Right forelimb (tissue), 1 donor: ENCODE measurements at regions not wholly inside any gene's neighbourhood (a gene's known extent, or its start where the extent isn't known, plus 50 kb on each side); places are given as distances from the start of the nearest gene placed in this dataset.

Experiments
- DNase-seq: peaks from one replicate; pipeline ENCODE4 v3.0.0-alpha.2; 2018

DNA sequence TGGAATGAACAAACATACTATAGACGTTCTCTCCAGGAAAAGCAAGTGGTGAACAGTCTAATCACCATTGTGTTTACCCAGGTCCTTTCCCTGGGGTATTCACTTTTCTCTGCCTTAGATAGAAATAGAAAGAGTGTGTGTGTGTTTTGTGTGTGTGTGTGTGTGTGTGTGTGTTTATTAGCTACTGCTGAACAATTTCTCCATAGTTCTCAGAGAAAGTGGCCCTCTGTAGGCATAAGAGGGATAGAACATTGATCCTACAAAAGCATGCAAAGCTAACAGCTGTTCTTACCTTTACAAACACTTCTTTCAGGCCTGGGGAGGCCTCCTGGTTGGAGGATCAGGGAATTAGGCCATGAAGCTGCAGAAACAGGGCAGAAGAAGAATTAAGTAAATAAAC is 665.7 kb upstream of the TBX3 start:
- DNase-seq, result no peak

DNA sequence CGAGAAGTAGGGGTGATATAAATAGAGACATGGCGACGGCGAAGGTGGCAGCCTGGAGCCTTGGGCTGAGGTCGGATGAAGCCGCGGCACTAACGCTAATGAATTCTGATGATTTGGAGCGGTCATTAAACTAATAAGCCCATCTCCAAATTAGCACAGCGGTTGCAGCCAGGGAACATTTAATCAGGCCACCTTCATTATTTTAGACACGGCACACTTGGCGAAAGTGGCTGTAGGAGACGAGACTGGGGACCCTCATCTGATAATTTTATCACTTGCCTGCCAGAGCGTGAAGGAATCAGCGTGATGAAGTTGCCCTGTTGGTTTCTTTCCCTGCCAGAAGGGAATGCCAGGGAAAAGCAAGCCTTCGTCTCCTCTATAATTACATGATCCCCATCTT is 664.3 kb upstream of the TBX3 start:
- DNase-seq, result no peak

DNA sequence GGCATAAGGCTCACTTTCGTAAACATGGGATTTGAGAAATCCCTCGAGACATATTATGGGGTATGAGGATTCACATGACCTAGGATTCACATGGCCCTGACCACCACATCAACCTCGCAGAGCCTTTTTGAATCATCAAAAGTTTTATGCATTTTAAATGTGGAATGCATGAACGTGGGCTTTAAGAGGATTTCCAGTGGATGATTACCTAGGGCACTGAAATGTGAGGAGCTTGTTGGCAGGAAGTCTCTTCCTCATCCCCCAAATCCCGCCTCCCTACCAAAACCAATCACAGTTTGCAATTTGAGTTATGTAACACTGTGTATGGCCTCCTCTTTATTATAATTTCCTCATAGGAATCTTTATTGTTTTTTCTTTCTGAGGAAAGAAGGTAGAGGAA is 659.6 kb upstream of the TBX3 start:
- DNase-seq, result no peak

DNA sequence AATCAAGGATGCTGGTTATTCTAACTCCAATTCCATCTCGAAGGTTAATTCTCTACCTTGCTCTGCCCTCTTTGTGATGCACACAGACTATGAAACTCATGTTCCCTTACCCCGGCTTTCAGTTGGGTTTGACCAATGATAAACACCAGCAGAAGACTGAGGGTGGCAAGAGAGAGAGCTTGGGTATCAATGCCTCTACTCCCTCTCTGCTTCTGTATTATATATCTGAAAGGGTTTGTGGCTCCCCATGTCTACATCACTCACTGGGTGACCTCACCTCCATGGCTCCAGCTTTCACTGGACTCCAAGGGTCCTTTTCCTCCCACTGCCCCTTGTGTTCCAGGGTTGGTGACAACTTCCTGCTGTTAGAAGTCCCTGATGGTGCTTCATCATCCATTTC is 659.0 kb upstream of the TBX3 start:
- DNase-seq, result no peak

DNA sequence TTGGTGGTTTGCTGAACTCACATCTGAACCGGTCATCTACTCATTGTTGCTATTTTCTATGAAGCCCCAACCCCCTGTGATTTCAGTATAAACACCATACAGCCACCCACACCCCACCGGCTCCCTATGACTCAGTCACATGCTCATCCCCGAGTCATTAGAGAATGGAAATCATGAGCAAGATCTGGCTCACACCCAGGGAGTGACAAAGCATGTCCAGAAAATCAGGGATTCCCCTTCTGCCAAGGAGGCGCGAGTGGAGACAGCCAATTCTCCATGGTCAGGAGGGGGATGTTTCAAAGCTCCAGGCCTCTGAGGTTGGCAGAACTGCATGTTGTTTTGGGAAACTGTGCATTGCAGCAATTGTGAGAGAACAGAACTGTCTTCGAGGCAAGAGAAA is 657.5 kb upstream of the TBX3 start:
- DNase-seq, result peak; percentile 67

DNA sequence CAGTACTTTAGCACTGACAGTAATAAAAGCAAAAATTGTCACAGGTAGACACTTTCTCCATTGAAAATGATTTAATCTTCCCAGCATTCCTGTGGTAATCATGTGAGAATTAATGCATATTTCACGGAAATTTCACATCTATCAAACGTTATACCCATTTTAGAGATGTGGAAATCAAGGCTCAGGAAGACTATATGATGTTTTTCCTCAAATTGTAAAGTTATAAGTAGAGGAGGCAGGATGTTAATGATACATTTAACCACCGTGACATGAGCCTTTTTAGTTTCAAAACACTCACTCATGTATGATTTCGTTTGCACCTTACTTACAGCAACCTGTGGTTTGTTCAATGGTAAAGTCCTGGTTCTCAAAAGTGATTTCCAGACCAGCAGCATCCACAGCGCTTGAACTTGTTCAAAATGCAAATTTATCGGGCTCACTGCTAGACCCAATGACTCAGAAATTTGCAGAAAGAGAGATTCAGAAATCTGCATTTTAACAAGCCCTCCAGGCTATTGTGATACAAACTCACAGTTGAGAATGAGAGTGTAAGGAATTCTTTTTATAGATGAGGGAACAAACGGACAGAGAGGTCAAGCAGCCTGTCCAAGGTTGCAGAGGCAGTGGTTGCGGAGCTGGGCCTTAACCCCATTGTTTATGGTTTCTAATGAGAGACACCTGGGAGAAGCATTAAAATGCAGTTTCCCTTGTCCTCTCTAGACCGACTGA is 654.8 kb upstream of the TBX3 start:
- DNase-seq, result no peak

DNA sequence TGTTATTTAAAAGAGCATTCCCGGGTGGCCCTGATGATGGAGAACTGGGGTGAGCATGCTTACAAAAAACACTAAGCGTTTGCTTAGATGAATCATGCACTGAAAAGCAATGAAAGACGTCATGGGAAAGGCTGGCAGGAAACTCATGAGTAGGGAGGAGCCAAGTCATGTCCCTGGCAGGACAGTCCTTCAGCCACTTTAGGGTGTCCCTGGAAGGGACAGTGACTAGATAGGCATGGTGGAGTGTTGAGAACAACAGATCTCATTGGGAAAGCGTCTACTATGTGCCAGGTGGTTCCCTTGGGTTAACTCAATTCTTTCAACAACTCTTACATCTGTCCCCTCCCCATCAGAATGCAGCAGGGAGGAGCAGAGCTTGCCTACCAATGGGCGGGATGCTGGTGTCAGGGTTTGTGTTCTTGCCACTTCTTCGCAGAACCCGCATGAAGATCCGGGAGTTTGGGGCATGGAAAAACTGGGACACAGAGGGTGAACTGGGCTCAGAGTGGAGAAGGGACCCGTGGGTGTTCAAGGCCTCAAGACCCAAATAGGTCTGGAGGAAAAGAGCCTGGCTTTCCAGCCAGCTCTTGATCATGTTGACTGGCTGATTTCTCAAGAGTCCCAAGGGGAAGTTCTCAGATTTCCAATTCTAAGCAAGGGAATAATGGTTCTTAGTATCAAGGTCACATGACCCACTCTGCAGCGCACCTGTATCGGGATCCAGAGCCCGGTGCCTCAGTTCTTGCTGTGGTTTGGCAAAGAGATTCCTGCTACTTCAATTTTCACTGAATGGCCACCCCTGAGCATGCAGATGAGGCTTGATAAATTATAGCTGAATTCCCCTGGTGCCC is 653.9 kb upstream of the TBX3 start:
- DNase-seq, result no peak

DNA sequence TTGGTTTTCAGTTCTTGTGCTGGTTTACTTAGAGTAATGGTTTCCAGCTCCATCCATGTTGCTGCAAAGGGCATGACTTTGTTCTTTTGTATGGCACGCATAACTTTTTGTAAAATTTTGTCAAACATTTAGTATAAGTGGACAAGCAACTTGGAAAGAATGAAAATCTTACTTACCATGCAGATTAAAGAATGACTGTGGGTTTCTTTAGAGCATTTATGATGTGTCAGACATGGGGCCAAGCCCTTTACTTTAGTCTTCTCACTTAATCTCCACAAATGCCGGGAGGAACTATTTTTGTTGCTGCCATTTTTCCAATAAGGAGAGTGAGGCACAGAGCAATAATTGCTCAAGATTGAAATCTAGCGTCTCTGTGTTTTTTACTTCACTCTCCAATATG is 652.5 kb upstream of the TBX3 start:
- DNase-seq, result no peak

DNA sequence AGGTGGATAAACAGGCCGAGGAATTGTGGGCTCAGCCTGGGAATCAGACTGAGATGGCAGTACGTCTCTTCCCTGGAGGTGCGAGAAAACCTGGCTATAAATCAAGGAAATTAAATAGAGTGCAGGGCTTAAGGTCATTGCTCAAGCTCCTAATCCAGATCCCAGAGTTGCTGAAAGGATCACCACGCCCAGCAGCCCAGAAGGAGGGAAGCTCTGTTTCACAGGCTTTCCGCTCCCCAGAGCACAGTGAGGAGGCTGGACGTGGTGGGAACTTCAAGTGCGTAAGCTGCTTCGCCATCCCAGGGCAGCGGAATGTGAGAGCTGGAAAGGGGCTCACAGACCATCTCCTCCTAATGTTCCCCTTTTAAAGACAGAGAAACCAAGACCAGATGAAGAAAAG is 651.6 kb upstream of the TBX3 start:
- no peak for DNase-seq

DNA sequence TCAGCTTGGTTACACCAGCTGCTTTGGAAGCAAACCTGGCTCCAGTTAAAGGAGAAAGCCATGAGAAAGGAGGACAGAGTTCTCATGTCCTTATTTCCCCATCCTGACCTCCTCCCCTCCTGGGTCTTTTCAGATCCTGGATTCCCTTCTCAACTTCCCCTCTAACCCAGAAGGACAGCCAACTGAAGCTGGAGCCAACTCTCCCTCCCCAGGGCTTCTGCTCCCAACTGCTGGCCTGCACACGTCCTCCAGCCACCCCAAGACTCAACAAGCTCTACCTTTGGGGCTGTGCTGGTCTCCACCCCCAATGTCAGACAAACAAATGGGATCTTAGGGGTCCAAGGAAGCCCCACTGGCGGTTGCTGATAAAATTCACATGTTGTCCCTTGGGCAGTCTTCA is 651.1 kb upstream of the TBX3 start:
- DNase-seq, result no peak

DNA sequence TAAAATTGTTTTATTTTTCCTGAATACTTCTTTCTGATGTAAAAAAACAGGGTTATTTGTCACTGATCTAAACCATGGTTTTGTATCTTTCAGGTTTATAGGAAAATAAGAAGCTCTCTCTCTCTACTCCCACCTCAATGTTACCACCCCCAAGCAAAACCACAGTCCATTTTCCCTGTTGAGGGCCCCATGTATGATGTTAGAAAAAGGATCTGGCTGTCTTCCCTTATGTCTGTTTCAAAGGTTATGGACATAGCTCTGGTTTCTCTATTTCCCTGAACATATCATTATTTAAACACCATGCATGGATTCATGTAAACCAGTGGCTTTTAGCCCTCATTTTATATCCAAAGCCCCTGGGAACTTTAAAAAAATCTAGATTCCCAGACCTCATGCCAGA is 649.0 kb upstream of the TBX3 start:
- no peak for DNase-seq

DNA sequence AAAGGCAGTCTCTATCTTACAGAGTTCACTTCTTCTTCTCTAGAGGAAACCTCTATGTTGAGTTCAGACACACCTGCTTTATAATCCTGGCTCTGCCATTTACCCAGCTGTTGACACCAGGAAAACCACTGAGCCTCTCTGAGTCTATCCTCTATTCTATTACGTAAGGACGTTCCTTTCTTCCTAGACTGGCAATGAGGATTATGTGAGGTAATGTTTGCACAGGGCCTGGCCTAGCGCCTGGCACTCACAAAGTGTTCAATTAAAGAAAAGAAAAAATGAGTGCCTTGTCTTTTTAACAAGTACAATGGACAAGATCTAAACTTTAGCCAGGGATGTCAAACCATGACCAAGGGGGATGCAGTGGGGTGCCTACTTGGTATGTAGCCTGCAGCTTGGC is 641.9 kb upstream of the TBX3 start:
- no peak for DNase-seq

DNA sequence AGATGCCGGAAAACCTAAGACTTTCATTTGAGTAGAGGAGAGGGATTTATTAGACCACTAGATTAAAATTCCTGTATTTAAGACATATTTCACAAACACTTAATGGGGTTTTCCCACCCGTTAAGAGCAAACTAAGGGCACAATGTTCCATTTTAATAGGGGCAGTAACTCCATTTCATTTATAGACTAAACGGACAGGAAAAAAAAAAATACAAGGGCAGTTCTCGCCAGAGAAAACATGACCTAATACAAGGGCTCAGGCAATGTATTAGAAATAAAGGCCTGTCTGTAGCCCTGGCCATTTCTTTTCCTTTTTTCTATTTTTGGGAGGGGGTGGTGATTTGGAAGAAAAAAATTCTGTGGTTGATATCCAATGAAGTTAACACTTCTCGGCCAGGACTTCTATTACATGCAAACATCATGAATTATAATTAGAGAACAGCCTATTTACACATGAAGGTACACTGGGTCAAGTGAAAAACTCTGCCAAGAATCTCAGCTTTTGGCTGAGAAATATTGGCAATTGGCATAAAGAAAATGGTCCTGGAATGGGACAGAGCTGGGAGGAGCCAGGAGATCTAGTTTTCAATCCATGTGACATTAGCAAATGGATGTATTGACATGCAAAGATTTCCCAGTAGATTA is 641.1 kb upstream of the TBX3 start:
- no peak for DNase-seq

DNA sequence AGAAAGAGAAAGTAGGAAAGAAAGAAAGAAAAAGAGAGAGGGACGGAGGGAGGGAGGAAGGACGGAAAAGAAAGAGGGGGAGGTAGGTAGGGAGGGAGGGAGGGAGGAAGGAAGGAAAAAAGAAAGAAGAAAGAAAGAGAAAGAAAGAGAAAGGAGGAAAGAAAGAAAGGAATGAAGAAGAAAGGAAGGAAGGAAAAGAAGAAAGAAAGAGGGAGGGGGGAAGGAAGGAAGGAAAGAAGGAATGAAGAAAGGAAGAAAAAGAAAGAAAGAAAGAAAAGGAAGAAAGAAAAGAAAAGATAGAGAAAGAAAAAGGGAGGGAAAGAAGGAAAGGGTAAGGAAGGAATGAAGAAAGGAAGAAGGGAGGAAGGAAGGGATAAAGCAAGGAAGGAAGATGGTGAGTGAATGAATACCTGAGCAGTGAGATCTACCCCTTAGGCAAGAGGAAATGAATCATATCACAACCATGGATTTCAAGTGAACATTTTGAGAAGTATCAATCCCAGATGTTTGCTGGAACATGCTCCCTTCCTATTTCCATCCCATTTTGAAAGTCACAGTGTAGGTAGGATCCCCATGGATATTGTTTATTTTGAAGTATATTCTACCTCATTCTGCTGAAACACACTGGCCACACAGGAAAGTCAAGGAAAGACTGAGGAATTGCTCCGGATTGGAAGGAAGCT is 639.4 kb upstream of the TBX3 start:
- DNase-seq, result no peak

DNA sequence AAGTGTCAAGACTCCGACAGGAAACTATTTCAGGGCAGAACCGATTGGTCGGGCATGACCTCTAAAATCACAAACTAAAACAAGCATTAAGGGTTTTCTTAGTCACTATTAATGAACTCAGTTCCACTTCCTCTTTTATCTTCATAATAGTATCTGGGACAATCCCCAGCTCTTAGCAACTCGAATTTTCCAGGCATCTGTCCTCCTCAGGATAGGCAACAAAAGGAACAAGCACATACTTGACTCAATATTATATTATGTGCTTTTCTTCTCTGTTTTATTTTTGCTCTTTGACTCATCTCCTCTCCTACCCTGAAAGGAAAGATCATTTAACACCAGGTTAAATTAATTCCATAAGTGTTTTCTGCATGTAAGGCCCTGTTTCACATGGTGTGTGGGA is 638.3 kb upstream of the TBX3 start:
- DNase-seq, result no peak

DNA sequence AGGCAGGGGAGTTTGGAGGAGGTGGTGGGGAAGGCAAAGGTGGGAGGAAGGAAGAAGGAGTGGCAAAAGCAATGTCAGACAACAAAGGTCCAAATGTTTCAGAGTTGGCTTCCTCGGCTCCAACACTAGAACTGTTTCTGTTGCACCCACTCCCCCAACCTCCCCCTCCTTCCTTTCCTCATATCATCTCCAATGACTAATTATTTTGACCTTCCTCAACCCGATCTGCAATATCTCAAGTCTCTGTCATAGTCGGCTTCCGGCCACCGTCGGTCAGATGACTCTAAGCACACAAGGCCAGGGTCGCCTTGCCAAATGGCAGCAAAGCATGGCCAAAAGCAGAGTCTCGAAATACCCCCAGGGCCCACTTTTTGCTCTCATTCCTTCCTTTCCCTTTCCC is 637.0 kb upstream of the TBX3 start:
- no peak for DNase-seq

DNA sequence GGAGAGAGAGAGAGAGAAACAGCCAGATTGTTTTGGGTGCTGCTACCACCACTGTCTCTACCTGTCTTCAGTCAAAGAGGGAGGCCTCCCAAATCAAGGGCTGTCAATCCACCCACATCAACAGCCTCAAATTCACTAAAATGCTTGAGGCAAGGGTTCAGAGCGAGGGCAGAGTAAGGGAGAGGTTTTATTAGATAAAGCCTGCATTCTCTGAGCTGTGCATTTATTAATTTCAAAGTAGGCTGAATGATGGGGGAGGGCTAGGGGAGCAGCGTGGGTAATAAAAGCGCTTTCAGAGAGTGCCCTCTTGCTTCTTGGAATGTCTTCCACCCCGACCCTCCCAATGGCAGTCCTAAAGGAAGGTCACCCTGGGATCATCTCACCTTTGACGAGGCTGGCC is 636.5 kb upstream of the TBX3 start:
- no peak for DNase-seq

DNA sequence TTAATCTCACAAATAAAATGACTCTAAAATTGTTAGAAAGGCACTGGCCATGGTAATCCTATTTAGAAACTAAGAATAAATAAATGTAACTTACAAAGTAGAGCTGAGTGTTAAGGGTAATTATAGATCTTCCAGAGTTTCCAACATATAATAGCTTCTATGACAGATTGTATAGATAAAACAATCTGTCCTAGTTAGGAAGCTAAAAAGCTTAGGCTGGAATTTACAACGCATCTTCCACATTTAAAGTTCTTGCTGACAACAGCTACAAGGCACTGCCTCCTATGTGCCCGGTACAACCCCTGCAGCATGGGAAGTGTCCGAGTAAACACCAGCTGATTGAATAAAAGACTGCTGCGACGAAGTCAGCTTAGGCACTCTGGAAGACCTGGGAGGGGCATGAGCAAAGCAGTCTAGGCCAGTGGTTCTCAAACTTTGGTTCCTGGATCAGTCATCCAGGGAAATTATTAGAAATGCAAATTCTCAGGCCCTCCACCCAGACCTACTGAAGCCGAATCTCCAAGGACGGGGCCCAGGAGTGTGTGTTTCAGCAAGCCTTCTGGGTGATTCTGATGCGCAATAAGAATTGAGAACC is 635.6 kb upstream of the TBX3 start:
- no peak for DNase-seq

DNA sequence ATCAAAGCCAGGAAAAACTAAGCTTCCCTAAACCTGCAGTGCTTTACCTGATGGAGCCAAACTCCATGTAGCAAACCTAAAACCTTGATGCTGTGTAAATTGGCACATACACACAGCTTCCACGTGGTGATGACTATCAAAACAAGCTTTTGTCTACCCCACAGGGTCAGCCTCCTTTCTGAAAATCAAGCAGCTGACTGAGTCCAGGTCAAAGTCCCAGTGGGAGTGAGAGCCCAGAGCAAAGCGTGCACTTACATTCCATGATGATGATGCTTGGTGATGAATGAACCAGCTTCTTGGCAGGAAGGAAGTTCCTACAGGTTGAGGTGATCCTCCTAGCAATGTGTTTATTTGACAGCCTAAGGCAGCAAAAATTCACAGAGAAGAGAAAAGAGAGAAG is 630.0 kb upstream of the TBX3 start:
- DNase-seq, result no peak

DNA sequence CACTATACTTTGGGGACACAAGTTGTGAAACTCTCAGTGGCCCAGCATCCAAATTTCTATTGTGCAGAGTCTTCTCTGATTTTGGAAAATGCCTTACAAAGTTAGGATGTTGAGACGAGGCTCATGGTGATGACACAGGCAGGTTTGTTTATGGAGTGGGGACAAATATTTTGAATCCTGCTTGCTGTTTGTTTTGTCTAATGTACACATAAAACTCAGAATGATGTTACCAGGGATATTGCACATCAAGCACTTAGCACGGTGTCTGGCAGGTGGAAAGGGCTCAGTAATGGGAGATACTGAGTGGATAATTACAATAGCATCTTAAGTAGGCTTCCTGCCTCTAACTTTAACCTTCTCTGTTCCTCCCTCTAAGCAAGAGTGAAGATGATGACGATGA is 628.9 kb upstream of the TBX3 start:
- no peak for DNase-seq

DNA sequence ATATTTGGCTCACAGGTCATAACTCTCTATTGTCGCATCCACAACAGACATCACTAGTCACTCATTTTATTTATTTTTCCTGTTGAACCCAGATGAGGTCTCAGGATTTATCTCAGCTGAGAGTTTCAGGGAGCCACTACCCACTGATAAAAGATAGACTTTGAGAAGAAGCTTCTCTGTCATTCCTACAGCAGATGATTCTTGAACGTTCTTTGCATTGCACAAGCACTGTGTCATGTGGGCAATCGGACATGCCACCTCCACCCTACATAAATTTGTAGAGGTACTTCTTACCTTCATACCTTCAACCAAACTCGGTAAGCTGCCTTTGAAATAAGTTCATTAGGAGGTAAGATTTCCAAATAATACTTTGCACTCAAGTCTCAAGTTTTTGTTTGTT is 627.9 kb upstream of the TBX3 start:
- DNase-seq, result no peak

DNA sequence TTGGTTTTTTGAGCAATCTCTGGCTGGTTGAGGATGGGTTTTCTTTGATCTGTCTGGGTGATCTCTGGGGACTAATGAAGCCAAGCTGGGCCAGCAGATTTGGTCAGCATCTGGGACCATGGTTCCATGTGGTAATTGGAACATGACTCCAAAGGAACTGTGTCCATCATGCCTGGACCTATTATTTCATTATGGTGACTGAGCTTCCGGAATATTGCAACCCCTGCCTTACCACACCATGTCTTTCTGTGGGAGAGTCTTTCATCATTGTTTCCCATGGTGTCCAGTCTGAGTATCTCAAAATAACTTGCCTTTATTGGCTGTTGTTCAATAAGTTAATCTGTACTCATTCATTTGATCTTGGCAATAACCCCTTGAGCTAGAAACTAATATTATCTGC is 624.9 kb upstream of the TBX3 start:
- DNase-seq, result no peak

DNA sequence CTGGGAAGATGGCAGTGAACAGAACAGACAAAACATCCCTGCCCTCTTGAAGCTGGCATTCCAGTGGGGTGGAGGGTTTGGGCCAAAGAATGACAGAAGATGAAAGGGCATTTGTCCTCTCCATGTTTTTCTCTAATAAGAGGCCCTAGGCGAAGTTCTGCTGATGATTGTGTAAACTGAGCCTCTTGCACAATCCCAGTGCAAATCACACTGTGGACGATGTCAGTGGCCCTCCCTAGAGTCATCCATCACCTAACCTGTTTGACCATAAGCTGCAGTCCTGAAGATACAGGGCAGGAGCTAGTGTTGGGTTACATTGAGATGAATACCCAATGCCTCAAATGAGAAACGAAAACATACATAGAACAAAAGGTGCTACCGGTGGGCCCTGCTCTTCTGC is 622.4 kb upstream of the TBX3 start:
- no peak for DNase-seq
